ENCODE measurements at regions not wholly inside any gene's neighbourhood (a gene's known extent, or its start where the extent isn't known, plus 50 kb on each side); places are given as distances from the start of the nearest gene placed in this dataset.
"Not testable (repeated sequence)": the region's sequence is repeated elsewhere in the genome, so short reads cannot be mapped to it uniquely, and the experiment has no call there.

GRCh38 chr1:118486199-118486598 lies 301.2 kb upstream of the SPAG17 start:
- ATAC-seq (no peak), DNase-seq (ENCODE audit: missing footprints) (no peak)
- intact Hi-C loops (cut with DNase I), result no loop called here

GRCh38 chr1:118485757-118486156 lies 300.7 kb upstream of the SPAG17 start:
- no peak for ATAC-seq
- intact Hi-C loops (cut with DNase I), result no loop called here
- no peak for DNase-seq (ENCODE audit: missing footprints)

GRCh38 chr1:118484893-118485292 lies 299.9 kb upstream of the SPAG17 start:
- DNase-seq (ENCODE audit: missing footprints) (no peak), ATAC-seq (no peak)
- intact Hi-C loops (cut with DNase I), result no loop called here

- DNase-seq (ENCODE audit: missing footprints), result no peak
- intact Hi-C loops (cut with DNase I), result no loop called here
- ATAC-seq, result no peak
Observed at GRCh38 chr1:118483245-118484006, 298.4 kb upstream of the SPAG17 start.

GRCh38 chr1:118481126-118481525 lies 296.1 kb upstream of the SPAG17 start:
- DNase-seq (ENCODE audit: missing footprints) (no peak), ATAC-seq (no peak)
- intact Hi-C loops (cut with DNase I), result no loop called here

- DNase-seq (ENCODE audit: missing footprints) (no peak), ATAC-seq (no peak)
- intact Hi-C loops (cut with DNase I), result no loop called here
Observed at GRCh38 chr1:118479351-118479750, 294.3 kb upstream of the SPAG17 start.

- ATAC-seq (no peak), DNase-seq (ENCODE audit: missing footprints) (no peak)
- intact Hi-C loops (cut with DNase I), result no loop called here
Observed at GRCh38 chr1:118473825-118474224, 288.8 kb upstream of the SPAG17 start.

GRCh38 chr1:118464460-118464859 lies 279.4 kb upstream of the SPAG17 start:
- intact Hi-C loops (cut with DNase I); ATAC-seq; DNase-seq (ENCODE audit: missing footprints): not testable (repeated sequence)

- intact Hi-C loops (cut with DNase I), result no loop called here
- DNase-seq (ENCODE audit: missing footprints), result no peak
- no peak for ATAC-seq
Observed at GRCh38 chr1:118461154-118461553, 276.1 kb upstream of the SPAG17 start.

- DNase-seq (ENCODE audit: missing footprints) (no peak), ATAC-seq (no peak)
- intact Hi-C loops (cut with DNase I), result no loop called here
Observed at GRCh38 chr1:118459871-118460270, 274.8 kb upstream of the SPAG17 start.

- ATAC-seq; DNase-seq (ENCODE audit: missing footprints); intact Hi-C loops (cut with DNase I): not testable (repeated sequence)
Observed at GRCh38 chr1:118453856-118454255, 268.8 kb upstream of the SPAG17 start.

- intact Hi-C loops (cut with DNase I), result no loop called here
- DNase-seq (ENCODE audit: missing footprints) (no peak), ATAC-seq (no peak)
Observed at GRCh38 chr1:118445156-118445555, 260.1 kb upstream of the SPAG17 start.

GRCh38 chr1:118442214-118442613 lies 257.2 kb upstream of the SPAG17 start:
- DNase-seq (ENCODE audit: missing footprints), result no peak
- no peak for ATAC-seq
- intact Hi-C loops (cut with DNase I), result no loop called here

- ATAC-seq (no peak), DNase-seq (ENCODE audit: missing footprints) (no peak)
- intact Hi-C loops (cut with DNase I), result no loop called here
Observed at GRCh38 chr1:118437664-118438063, 252.6 kb upstream of the SPAG17 start.

GRCh38 chr1:118429856-118430255 lies 244.8 kb upstream of the SPAG17 start:
- no peak for DNase-seq (ENCODE audit: missing footprints)
- intact Hi-C loops (cut with DNase I), result no loop called here
- ATAC-seq, result no peak

GRCh38 chr1:118421868-118422350 lies 236.9 kb upstream of the SPAG17 start:
- DNase-seq (ENCODE audit: missing footprints) (no peak), ATAC-seq (no peak)
- intact Hi-C loops (cut with DNase I), result no loop called here

GRCh38 chr1:118404024-118404423 lies 219.0 kb upstream of the SPAG17 start:
- DNase-seq (ENCODE audit: missing footprints) (no peak), ATAC-seq (no peak)
- intact Hi-C loops (cut with DNase I), result no loop called here

GRCh38 chr1:118397496-118397859 lies 212.4 kb upstream of the SPAG17 start:
- intact Hi-C loops (cut with DNase I), result no loop called here
- DNase-seq (ENCODE audit: missing footprints) (no peak), ATAC-seq (no peak)

- peak; percentile 59 for ATAC-seq
- intact Hi-C loops (cut with DNase I), result no loop called here
- no peak for DNase-seq (ENCODE audit: missing footprints)
Observed at GRCh38 chr1:118396829-118397495, 211.9 kb upstream of the SPAG17 start.

- ATAC-seq, result no peak
- intact Hi-C loops (cut with DNase I), result no loop called here
- no peak for DNase-seq (ENCODE audit: missing footprints)
Observed at GRCh38 chr1:118396279-118396678, 211.3 kb upstream of the SPAG17 start.
